Left ventricle myocardium inferior (tissue), 1 donor: ENCODE measurements at regions not wholly inside any gene's neighbourhood (a gene's known extent, or its start where the extent isn't known, plus 50 kb on each side); places are given as distances from the start of the nearest gene placed in this dataset.

Experiments
- DNase-seq: peaks from one replicate; pipeline ENCODE4 v3.0.0-alpha.2; 2020
- H3K27ac ChIP-seq: fragments of 200-600 bp; replicated peaks from 2 replicates; pipeline ENCODE4 v1.8.0; 2021
- H3K27me3 ChIP-seq: fragments of 200-600 bp; 2 replicates; pipeline ENCODE4 v1.8.0; 2021; ENCODE audit warnings: low read depth
- H3K36me3 ChIP-seq: fragments of 200-600 bp; 2 replicates; pipeline ENCODE4 v1.8.0; 2021
- H3K4me1 ChIP-seq: fragments of 200-600 bp; 2 replicates; pipeline ENCODE4 v1.8.0; 2021
- H3K4me3 ChIP-seq: fragments of 200-600 bp; 2 replicates; pipeline ENCODE4 v1.8.0; 2021; ENCODE audit warnings: mild to moderate bottlenecking, moderate library complexity
- H3K9me3 ChIP-seq: fragments of 200-600 bp; replicated peaks from 2 replicates; pipeline ENCODE4 v1.8.0; 2021
- intact Hi-C: fragments of 100-400 bp; cut with micrococcal nuclease; formaldehyde crosslinking; loops from one replicate; pipeline ENCODE4 v1.11.0; 2022
- TF ChIP-seq, protein P1 (sequence below): fragments of 200-600 bp; IDR thresholded peaks from 2 replicates; pipeline ENCODE4 v1.8.0; 2021; ENCODE audit warnings: antibody characterized with exemption, mild to moderate bottlenecking, borderline replicate concordance
- donor health status: DM: no; HTN: yes; CAD: no; lungs with severe emphysema.

DNA sequence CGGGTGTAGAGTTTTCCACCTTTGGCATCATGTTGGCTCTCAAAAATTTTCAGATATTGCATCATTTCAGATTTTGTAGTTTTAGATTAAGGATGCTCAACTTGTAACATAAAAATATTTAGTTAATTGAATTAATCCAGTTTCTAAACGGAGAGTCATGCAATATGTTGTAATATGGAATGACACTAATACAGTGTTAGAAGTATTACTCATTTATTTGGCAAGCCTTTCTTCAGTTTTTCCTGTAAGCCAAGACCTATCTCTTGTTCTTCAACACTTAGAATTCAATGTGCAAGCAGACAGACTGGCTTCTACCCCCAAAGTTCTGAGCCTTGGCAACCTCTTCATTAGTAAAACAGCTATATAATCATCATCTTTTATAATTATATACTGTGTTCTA is 985.0 kb upstream of the GOT2 start:
- TF ChIP-seq, protein P1, sequence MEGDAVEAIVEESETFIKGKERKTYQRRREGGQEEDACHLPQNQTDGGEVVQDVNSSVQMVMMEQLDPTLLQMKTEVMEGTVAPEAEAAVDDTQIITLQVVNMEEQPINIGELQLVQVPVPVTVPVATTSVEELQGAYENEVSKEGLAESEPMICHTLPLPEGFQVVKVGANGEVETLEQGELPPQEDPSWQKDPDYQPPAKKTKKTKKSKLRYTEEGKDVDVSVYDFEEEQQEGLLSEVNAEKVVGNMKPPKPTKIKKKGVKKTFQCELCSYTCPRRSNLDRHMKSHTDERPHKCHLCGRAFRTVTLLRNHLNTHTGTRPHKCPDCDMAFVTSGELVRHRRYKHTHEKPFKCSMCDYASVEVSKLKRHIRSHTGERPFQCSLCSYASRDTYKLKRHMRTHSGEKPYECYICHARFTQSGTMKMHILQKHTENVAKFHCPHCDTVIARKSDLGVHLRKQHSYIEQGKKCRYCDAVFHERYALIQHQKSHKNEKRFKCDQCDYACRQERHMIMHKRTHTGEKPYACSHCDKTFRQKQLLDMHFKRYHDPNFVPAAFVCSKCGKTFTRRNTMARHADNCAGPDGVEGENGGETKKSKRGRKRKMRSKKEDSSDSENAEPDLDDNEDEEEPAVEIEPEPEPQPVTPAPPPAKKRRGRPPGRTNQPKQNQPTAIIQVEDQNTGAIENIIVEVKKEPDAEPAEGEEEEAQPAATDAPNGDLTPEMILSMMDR, result no peak
- H3K27ac ChIP-seq, result no peak overlapping the region
- no peak overlapping the region for H3K4me3 ChIP-seq
- H3K36me3 ChIP-seq, result no peaks in the 10 kb centered on the region
- H3K9me3 ChIP-seq, result no peaks in the 10 kb centered on the region
- H3K4me1 ChIP-seq, result no peaks in the 10 kb centered on the region
- DNase-seq, result no peak
- no peaks in the 10 kb centered on the region for H3K27me3 ChIP-seq
- intact Hi-C loops, result no loop called here

DNA sequence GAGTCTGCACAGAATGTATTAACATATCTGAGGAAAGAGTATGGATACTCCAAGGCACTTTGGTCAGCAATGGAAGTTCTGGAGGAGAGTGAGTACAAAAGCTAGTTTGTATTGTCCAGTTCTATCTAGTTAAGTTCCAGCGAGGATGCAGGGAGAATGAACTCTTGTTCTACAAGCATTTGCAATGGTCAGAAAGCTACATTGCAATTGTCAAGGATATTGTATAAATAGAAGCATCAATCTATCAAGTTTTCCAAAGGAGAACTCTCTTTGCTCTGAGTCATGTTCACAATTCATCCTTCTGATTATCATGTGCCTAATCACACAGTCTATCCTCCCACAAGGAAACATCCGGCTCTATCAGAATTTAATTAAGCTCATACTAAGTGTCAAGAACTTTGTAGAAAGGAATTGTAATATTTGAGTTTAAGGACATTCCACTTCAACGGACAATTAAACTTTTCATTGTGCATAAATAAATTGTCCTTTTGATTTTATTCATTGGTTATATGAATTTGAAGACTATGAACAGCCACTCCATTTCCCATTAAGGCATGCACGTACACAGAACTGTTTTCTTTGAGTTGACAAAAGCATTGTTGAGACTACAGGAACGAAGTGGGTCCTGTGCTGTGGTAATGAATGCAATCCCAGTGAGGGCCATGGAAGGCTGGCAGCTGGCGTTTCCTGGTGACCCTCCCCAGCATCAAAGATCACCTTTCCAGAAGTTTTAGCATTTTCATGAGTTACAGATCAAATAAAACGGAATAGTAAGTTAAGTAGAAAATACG is 973.5 kb upstream of the GOT2 start:
- no peak for DNase-seq

DNA sequence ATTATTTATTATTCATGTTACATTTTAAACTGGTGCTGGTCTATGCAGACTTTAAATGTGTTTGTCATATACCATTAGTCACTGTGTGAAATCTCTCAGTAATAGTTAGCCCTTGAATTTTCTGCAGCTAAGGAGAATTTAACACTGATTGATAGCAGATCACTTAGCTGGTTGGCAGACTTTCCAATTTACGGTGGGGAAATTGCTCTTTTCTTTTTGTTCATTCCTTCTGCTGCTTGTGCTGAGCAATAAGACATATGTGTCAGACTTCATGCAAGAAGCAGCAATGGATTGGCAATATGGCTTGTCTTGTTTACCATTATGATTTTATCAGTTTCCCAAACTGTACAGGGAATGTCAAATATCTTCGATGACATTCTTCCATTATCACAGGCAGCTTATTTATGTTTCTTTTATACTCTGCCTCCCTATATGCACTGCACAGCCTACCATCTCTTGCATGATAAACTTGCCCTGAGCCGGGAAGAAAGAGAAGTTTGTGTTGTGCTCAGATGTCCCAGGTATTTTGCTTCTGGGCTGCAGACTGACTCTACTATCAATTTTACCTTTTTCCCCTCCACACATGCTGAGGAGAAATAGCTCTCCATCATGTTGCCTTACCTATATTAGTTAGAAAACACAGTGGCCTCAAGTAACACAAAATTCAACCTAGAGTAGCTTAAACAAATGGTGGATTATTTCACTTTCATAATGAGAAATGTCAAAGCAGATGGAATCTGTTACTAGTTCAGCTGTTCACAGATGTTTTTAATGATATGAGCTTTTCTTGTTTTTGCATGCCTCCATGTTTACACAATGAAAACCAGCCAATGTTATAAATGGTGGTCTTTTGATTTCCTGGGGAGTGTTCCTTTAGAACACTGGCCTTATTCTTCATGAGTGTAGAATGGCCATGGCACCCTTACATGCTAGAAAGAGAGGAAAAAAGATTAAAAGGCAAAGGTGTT is 968.1 kb upstream of the GOT2 start:
- Histone ChIP-seq H3K4me3 (no peak overlapping the region), H3K9me3 (no peaks in the 10 kb centered on the region), H3K4me1 (no peaks in the 10 kb centered on the region), H3K36me3 (no peaks in the 10 kb centered on the region), H3K27ac (no peak overlapping the region), H3K27me3 (no peaks in the 10 kb centered on the region)
- intact Hi-C loops, result no loop called here
- TF ChIP-seq, protein P1, result no peak
- no peak for DNase-seq

More for the DNA sequence above, 973.5 kb upstream of the GOT2 start:
- Histone ChIP-seq H3K36me3 (no peaks in the 10 kb centered on the region), H3K4me1 (no peaks in the 10 kb centered on the region), H3K27ac (no peak overlapping the region), H3K4me3 (no peak overlapping the region), H3K27me3 (no peaks in the 10 kb centered on the region), H3K9me3 (no peaks in the 10 kb centered on the region)
- TF ChIP-seq, protein P1, result no peak
- intact Hi-C loops, result no loop called here

DNA sequence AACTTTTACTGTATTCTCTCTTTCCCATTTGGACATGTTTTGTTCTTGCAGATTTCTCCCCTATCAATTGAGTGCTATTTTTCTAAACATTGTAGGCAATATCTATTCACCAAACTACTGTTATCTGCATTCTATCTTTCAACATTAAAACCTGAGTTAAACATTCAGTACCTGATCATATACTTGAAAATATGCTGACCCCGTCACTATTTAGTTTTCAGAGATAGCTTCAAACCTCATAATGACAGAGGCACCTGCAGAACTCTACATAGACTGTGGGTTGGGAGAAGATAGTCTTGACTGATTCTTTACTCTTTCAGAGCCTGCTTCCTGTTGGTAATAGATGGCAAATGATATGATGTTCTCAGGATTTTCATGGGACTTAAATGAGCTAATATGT is 965.7 kb upstream of the GOT2 start:
- no peaks in the 10 kb centered on the region for H3K36me3 ChIP-seq
- no peak for DNase-seq
- intact Hi-C loops, result no loop called here
- no peak overlapping the region for H3K27ac ChIP-seq
- no peaks in the 10 kb centered on the region for H3K9me3 ChIP-seq
- TF ChIP-seq, protein P1, result no peak
- H3K4me1 ChIP-seq, result no peaks in the 10 kb centered on the region
- H3K4me3 ChIP-seq, result no peak overlapping the region
- no peaks in the 10 kb centered on the region for H3K27me3 ChIP-seq

DNA sequence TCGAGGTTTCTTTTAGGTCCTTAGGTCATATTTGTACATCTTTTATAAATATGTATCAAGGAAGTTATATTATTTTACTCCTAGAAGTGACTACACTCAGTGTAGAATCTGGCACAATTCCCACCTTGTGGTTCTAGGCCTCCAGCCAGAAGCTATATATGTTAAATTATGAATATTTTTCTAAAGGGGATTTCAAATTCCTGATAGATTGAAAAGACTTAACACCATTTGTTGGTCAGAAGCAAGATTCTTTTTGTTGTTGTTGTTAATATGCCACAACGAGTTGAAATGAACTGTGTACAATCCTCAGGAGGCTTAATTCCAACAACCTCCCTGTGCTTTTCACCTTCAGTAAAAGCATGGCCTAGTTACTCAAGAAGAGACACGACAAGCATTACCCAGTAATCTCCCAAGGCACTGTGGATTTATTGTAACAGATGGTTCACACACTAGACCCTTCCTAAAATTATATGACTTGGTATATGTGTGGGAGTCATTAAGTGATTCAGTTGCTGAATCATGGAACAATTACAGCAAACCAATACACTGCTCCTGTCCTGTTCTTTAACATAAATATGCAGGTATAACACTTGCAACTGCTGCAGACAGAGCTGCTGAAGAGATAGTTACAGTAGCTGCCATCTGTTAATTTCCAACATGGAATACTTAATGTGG is 964.4 kb upstream of the GOT2 start:
- Histone ChIP-seq H3K4me3 (no peak overlapping the region), H3K27ac (no peak overlapping the region), H3K36me3 (no peaks in the 10 kb centered on the region), H3K9me3 (no peaks in the 10 kb centered on the region), H3K27me3 (no peaks in the 10 kb centered on the region), H3K4me1 (no peaks in the 10 kb centered on the region)
- intact Hi-C loops, result no loop called here
- TF ChIP-seq, protein P1, result no peak
- DNase-seq, result no peak
